ENCODE measurements at regions not wholly inside any gene's neighbourhood (a gene's known extent, or its start where the extent isn't known, plus 50 kb on each side); places are given as distances from the start of the nearest gene placed in this dataset.
"Not testable (repeated sequence)": the region's sequence is repeated elsewhere in the genome, so short reads cannot be mapped to it uniquely, and the experiment has no call there.

GRCh38 chr12:88677464-88677863, 97.2 kb upstream of the KITLG start:
- no peaks in the 10 kb centered on the region for H3K4me1 ChIP-seq (ENCODE audit: insufficient read depth, low read length)
- no peaks in the 10 kb centered on the region; the same call in 1 of the 2 replicates for H3K9me3 ChIP-seq (ENCODE audit: control insufficient read depth, insufficient read depth, low read length)
- H3K36me3 ChIP-seq (ENCODE audit: insufficient read depth, low read length) = no peaks in the 10 kb centered on the region
- H3K9ac ChIP-seq (ENCODE audit: low read depth, low read length) = no peak overlapping the region

- not testable (repeated sequence) for H3K4me1 ChIP-seq (ENCODE audit: insufficient read depth, low read length); H3K9me3 ChIP-seq (ENCODE audit: control insufficient read depth, insufficient read depth, low read length); H3K36me3 ChIP-seq (ENCODE audit: insufficient read depth, low read length); H3K9ac ChIP-seq (ENCODE audit: low read depth, low read length)
These were observed 87.3 kb upstream of the KITLG start for GRCh38 chr12:88667615-88668014.

- Histone ChIP-seq H3K4me1 (ENCODE audit: insufficient read depth, low read length) (0 out of 2 replicates have a peak, but pooled peaks cover 3% of the 10 kb centered on the region), H3K9me3 (ENCODE audit: control insufficient read depth, insufficient read depth, low read length) (no peaks in the 10 kb centered on the region), H3K36me3 (ENCODE audit: insufficient read depth, low read length) (no peaks in the 10 kb centered on the region), H3K9ac (ENCODE audit: low read depth, low read length) (no peak overlapping the region)
These were observed 84.8 kb upstream of the KITLG start for GRCh38 chr12:88665071-88665470.

- Histone ChIP-seq H3K9me3 (ENCODE audit: control insufficient read depth, insufficient read depth, low read length) (no peaks in the 10 kb centered on the region), H3K4me1 (ENCODE audit: insufficient read depth, low read length) (0 out of 2 replicates have a peak, but pooled peaks cover 3% of the 10 kb centered on the region), H3K9ac (ENCODE audit: low read depth, low read length) (no peak overlapping the region), H3K36me3 (ENCODE audit: insufficient read depth, low read length) (no peaks in the 10 kb centered on the region)
These were observed 82.7 kb upstream of the KITLG start for GRCh38 chr12:88662961-88663360.

- Histone ChIP-seq H3K9me3 (ENCODE audit: control insufficient read depth, insufficient read depth, low read length) (no peaks in the 10 kb centered on the region), H3K9ac (ENCODE audit: low read depth, low read length) (no peak overlapping the region), H3K36me3 (ENCODE audit: insufficient read depth, low read length) (no peaks in the 10 kb centered on the region), H3K4me1 (ENCODE audit: insufficient read depth, low read length) (0 out of 2 replicates have a peak, but pooled peaks cover 3% of the 10 kb centered on the region)
These were observed 81.8 kb upstream of the KITLG start for GRCh38 chr12:88662093-88662492.

GRCh38 chr12:88658009-88658408, 77.7 kb upstream of the KITLG start:
- Histone ChIP-seq H3K36me3 (ENCODE audit: insufficient read depth, low read length) (no peaks in the 10 kb centered on the region), H3K9me3 (ENCODE audit: control insufficient read depth, insufficient read depth, low read length) (no peaks in the 10 kb centered on the region), H3K9ac (ENCODE audit: low read depth, low read length) (no peak overlapping the region), H3K4me1 (ENCODE audit: insufficient read depth, low read length) (no peaks in the 10 kb centered on the region)

- H3K9ac ChIP-seq (ENCODE audit: low read depth, low read length) = no peak overlapping the region
- no peaks in the 10 kb centered on the region for H3K9me3 ChIP-seq (ENCODE audit: control insufficient read depth, insufficient read depth, low read length)
- no peaks in the 10 kb centered on the region for H3K4me1 ChIP-seq (ENCODE audit: insufficient read depth, low read length)
- no peaks in the 10 kb centered on the region for H3K36me3 ChIP-seq (ENCODE audit: insufficient read depth, low read length)
These were observed 70.4 kb upstream of the KITLG start for GRCh38 chr12:88650715-88651114.

GRCh38 chr12:88648625-88649024, 68.4 kb upstream of the KITLG start:
- no peaks in the 10 kb centered on the region for H3K9me3 ChIP-seq (ENCODE audit: control insufficient read depth, insufficient read depth, low read length)
- no peaks in the 10 kb centered on the region for H3K4me1 ChIP-seq (ENCODE audit: insufficient read depth, low read length)
- H3K36me3 ChIP-seq (ENCODE audit: insufficient read depth, low read length) = no peaks in the 10 kb centered on the region
- H3K9ac ChIP-seq (ENCODE audit: low read depth, low read length) = no peak overlapping the region

GRCh38 chr12:88646824-88647223, 66.6 kb upstream of the KITLG start:
- no peak overlapping the region for H3K9ac ChIP-seq (ENCODE audit: low read depth, low read length)
- no peaks in the 10 kb centered on the region for H3K4me1 ChIP-seq (ENCODE audit: insufficient read depth, low read length)

GRCh38 chr12:88645816-88646215, 65.5 kb upstream of the KITLG start:
- Histone ChIP-seq H3K9me3 (ENCODE audit: control insufficient read depth, insufficient read depth, low read length) (no peaks in the 10 kb centered on the region), H3K36me3 (ENCODE audit: insufficient read depth, low read length) (no peaks in the 10 kb centered on the region), H3K4me1 (ENCODE audit: insufficient read depth, low read length) (no peaks in the 10 kb centered on the region), H3K9ac (ENCODE audit: low read depth, low read length) (no peak overlapping the region)

More at GRCh38 chr12:88646824-88647223, 66.6 kb upstream of the KITLG start:
- H3K9me3 ChIP-seq (ENCODE audit: control insufficient read depth, insufficient read depth, low read length) = no peaks in the 10 kb centered on the region
- H3K36me3 ChIP-seq (ENCODE audit: insufficient read depth, low read length) = no peaks in the 10 kb centered on the region

GRCh38 chr12:88644946-88645702, 64.9 kb upstream of the KITLG start:
- H3K9me3 ChIP-seq (ENCODE audit: control insufficient read depth, insufficient read depth, low read length) = no peaks in the 10 kb centered on the region
- no peaks in the 10 kb centered on the region for H3K4me1 ChIP-seq (ENCODE audit: insufficient read depth, low read length)
- H3K36me3 ChIP-seq (ENCODE audit: insufficient read depth, low read length) = no peaks in the 10 kb centered on the region
- H3K9ac ChIP-seq (ENCODE audit: low read depth, low read length) = no peak overlapping the region

GRCh38 chr12:88643685-88644084, 63.4 kb upstream of the KITLG start:
- no peak overlapping the region for H3K9ac ChIP-seq (ENCODE audit: low read depth, low read length)
- no peaks in the 10 kb centered on the region for H3K36me3 ChIP-seq (ENCODE audit: insufficient read depth, low read length)
- no peaks in the 10 kb centered on the region for H3K9me3 ChIP-seq (ENCODE audit: control insufficient read depth, insufficient read depth, low read length)
- peaks cover 5% of the 10 kb centered on the region; the same call in 1 of the 2 replicates for H3K4me1 ChIP-seq (ENCODE audit: insufficient read depth, low read length)

GRCh38 chr12:88642675-88643431, 62.6 kb upstream of the KITLG start:
- H3K36me3 ChIP-seq (ENCODE audit: insufficient read depth, low read length) = no peaks in the 10 kb centered on the region
- H3K9ac ChIP-seq (ENCODE audit: low read depth, low read length) = no peak overlapping the region
- H3K9me3 ChIP-seq (ENCODE audit: control insufficient read depth, insufficient read depth, low read length) = no peaks in the 10 kb centered on the region
- peaks cover 5% of the 10 kb centered on the region; the same call in 1 of the 2 replicates for H3K4me1 ChIP-seq (ENCODE audit: insufficient read depth, low read length)

GRCh38 chr12:88638966-88639760, 58.9 kb upstream of the KITLG start:
- Histone ChIP-seq H3K9me3 (ENCODE audit: control insufficient read depth, insufficient read depth, low read length) (no peaks in the 10 kb centered on the region), H3K4me1 (ENCODE audit: insufficient read depth, low read length) (peaks cover 5% of the 10 kb centered on the region; the same call in 1 of the 2 replicates), H3K36me3 (ENCODE audit: insufficient read depth, low read length) (no peaks in the 10 kb centered on the region), H3K9ac (ENCODE audit: low read depth, low read length) (no peak overlapping the region)
